K562 (cell line): ENCODE measurements at regions not wholly inside any gene's neighbourhood (a gene's known extent, or its start where the extent isn't known, plus 50 kb on each side); places are given as distances from the start of the nearest gene placed in this dataset.

Source experiments
- ATAC-seq: fragments of 200-7000 bp; cut with Tn5 transposase; 3 replicates; pipeline ENCODE4 v1.9.1; 2020; ENCODE audit warnings: moderate library complexity
- BruUV-seq: library from RNA; stranded (reverse); fragments of 400-500 nt; replicated peaks from 2 replicates; lab custom pipeline; 2021; lab: Mats Ljungman, UMichigan
- CTCF ChIA-PET: fragments of 300-600 bp; formaldehyde crosslinking; extraction: SDS; loops from one replicate; lab custom pipeline; 2021; ENCODE audit warnings: low intra/inter-chr PET ratio; lab: Yijun Ruan, JAX
- POLR2A ChIA-PET: fragments of 300-600, 350-650 bp; sonication (Branson Sonifier 250); formaldehyde crosslinking; extraction: SDS; loops from one replicate; lab custom pipeline; 2021; ENCODE audit warnings: antibody characterized with exemption, inconsistent platforms; lab: Yijun Ruan, JAX
- DNase-seq, 4 experiments: peaks; one replicate each; pipeline versions ENCODE4 v3.0.0 to v3.0.0-alpha.2; 2011 to 2018; ENCODE audit warnings: low spot score in 3 of 4, mixed read lengths in 3 of 4; ENCODE audit errors: extremely low read depth in 1 of 4
- FAIRE-seq: peaks from 2 replicates; lab custom pipeline; 2011; peaks lifted over from hg19 to GRCh38; lab: Jason Lieb, UNC
- H2AFZ ChIP-seq: 2 replicates; pipeline ENCODE4 v1.6.0; 2011; ENCODE audit warnings: low read depth, low read length, control low read depth, inconsistent platforms
- H3K27ac ChIP-seq: fragments of 200-600 bp; 3 replicates; pipeline ENCODE4 v1.8.0; 2011; ENCODE audit warnings: low read depth, mild to moderate bottlenecking, control low read depth, inconsistent platforms, low read length, moderate library complexity, mixed read lengths; ENCODE audit errors: extremely low read depth
- H3K27me3 ChIP-seq, 2 experiments: fragments of 300-600 bp in 1 of 2; 2 replicates in 1 of 2; 3 replicates in 1 of 2; pipeline versions ENCODE4 v1.6.0 to v1.8.0; 2011; ENCODE audit warnings: inconsistent platforms in 2 of 2, low read length in 2 of 2, mild to moderate bottlenecking in 1 of 2, mixed read lengths in 1 of 2, moderate library complexity in 1 of 2; ENCODE audit not compliant: control insufficient read depth in 2 of 2, insufficient read depth in 2 of 2
- H3K36me3 ChIP-seq: fragments of 300-600 bp; 3 replicates; pipeline ENCODE4 v1.8.0; 2011; ENCODE audit warnings: mild to moderate bottlenecking, low read length, inconsistent platforms; ENCODE audit not compliant: control insufficient read depth, insufficient read depth
- H3K4me1 ChIP-seq, 2 experiments: fragments of 200-600 bp in 1 of 2; replicated peaks in 1 of 2; 2 replicates in 1 of 2; 3 replicates in 1 of 2; pipeline versions ENCODE4 v1.5.1 to v1.8.0; 2011; ENCODE audit warnings: inconsistent platforms in 2 of 2, low read length in 2 of 2, mild to moderate bottlenecking in 1 of 2, mixed read lengths in 1 of 2, moderate library complexity in 1 of 2; ENCODE audit not compliant: control insufficient read depth in 2 of 2, insufficient read depth in 2 of 2
- H3K4me2 ChIP-seq: 2 replicates; pipeline ENCODE4 v1.6.1; 2011; ENCODE audit warnings: low read length, control low read depth, inconsistent platforms, mixed read lengths; ENCODE audit not compliant: insufficient read depth
- H3K4me3 ChIP-seq: fragments of 200-600 bp; sonication (generic), shearing (Covaris generic); 2 replicates; pipeline ENCODE4 v1.5.1; 2016; ENCODE audit warnings: control low read depth, inconsistent platforms
- H3K79me2 ChIP-seq: fragments of 200-600 bp; 3 replicates; pipeline ENCODE4 v1.8.0; 2011; ENCODE audit warnings: low read length, inconsistent platforms; ENCODE audit not compliant: control insufficient read depth, insufficient read depth
- H3K9ac ChIP-seq, 2 experiments: 2 replicates each; pipeline versions ENCODE4 v1.6.0 to v1.6.1; 2011; ENCODE audit warnings: low read depth in 2 of 2, low read length in 2 of 2, control low read depth in 1 of 2, inconsistent platforms in 1 of 2, mild to moderate bottlenecking in 1 of 2, mixed read lengths in 1 of 2; ENCODE audit not compliant: insufficient read depth in 1 of 2
- H3K9me1 ChIP-seq: one replicate; pipeline ENCODE4 v1.6.0; 2011; ENCODE audit warnings: inconsistent platforms, mild to moderate bottlenecking, low read length, moderate library complexity; ENCODE audit not compliant: control insufficient read depth, insufficient read depth
- H3K9me3 ChIP-seq: replicated peaks from 2 replicates; pipeline ENCODE4 v1.5.1; 2011; ENCODE audit warnings: low read depth, low read length, inconsistent platforms; ENCODE audit not compliant: control insufficient read depth, insufficient read depth
- H4K20me1 ChIP-seq: replicated peaks from 2 replicates; pipeline ENCODE4 v1.6.1; 2011; ENCODE audit warnings: low read length, inconsistent platforms, mixed read lengths; ENCODE audit not compliant: control insufficient read depth, insufficient read depth
- BCL6 ChIP-seq: fragments of 250-450 bp; sonication (Bioruptor Pico); IDR thresholded peaks from 2 replicates; pipeline ENCODE4 v1.4.0; 2020
- CHCHD3 ChIP-seq: fragments of 250-450 bp; sonication (Bioruptor Pico); IDR thresholded peaks from 2 replicates; pipeline ENCODE4 v2.1.2; 2022; ENCODE audit warnings: mild to moderate bottlenecking
- DPF2 ChIP-seq: fragments of 450-650 bp; IDR thresholded peaks from 2 replicates; pipeline ENCODE4 v1.6.1; 2016
- FIP1L1 ChIP-seq: fragments of 200-400 bp; formaldehyde crosslinking; IDR thresholded peaks from 2 replicates; pipeline ENCODE4 v1.6.1; 2018; ENCODE audit warnings: mild to moderate bottlenecking, low read depth, low read length; ENCODE audit not compliant: poor library complexity, severe bottlenecking
- MCM3 ChIP-seq: fragments of 450-650 bp; IDR thresholded peaks from 2 replicates; pipeline ENCODE4 v1.6.1; 2016
- SMAD2 ChIP-seq: fragments of 150-350 bp; IDR thresholded peaks from 2 replicates; pipeline ENCODE4 v1.6.1; 2014; ENCODE audit warnings: low read depth, mild to moderate bottlenecking, low read length
- ZNF316 ChIP-seq: fragments of 450-650 bp; IDR thresholded peaks from 2 replicates; pipeline ENCODE4 v1.6.1; 2016
- ZNF778 ChIP-seq: fragments of 450-650 bp; formaldehyde crosslinking; IDR thresholded peaks from 2 replicates; pipeline ENCODE4 v1.4.0; 2020; ENCODE audit warnings: mild to moderate bottlenecking, moderate library complexity
- ZNF785 ChIP-seq: fragments of 250-450 bp; sonication (Bioruptor Pico); IDR thresholded peaks from 2 replicates; pipeline ENCODE4 v1.4.0; 2020; ENCODE audit warnings: mild to moderate bottlenecking
- WGBS: fragments of 100-300 bp; shearing (Covaris generic); methylation state at CpG from one replicate; pipeline ENCODE4 v1.1.6; 2016; ENCODE audit warnings: low coverage, mixed read lengths; ENCODE audit not compliant: insufficient coverage; ENCODE audit errors: missing lambda C conversion rate; 5-methylcytosine and 5-hydroxymethylcytosine counted together
- in situ Hi-C: fragments of 300-500 bp; cut with MboI; formaldehyde crosslinking; loops from 4 replicates; pipeline ENCODE4 v1.15.0; 2018; ENCODE audit warnings: inconsistent platforms, mixed read lengths
- intact Hi-C: fragments of 100-400 bp; cut with micrococcal nuclease; formaldehyde crosslinking; loops from 2 replicates; pipeline ENCODE4 v1.14.2; 2022
- TF ChIP-seq, protein P1 (sequence below): fragments of 200-800 bp; sonication (Bioruptor generic); IDR thresholded peaks from 2 replicates; pipeline ENCODE4 v1.6.1; 2017; ENCODE audit warnings: missing genetic modification characterization, missing compliant biosample characterization
- TF ChIP-seq, protein P2 (sequence below): fragments of 450-650 bp; conservative IDR thresholded peaks from 2 replicates; pipeline ENCODE4 v1.6.1; 2016; ENCODE audit warnings: missing genetic modification characterization, low read depth, mild to moderate bottlenecking, missing compliant biosample characterization, moderate library complexity
- TF ChIP-seq, protein P3 (sequence below): fragments of 250-450 bp; sonication (Bioruptor Pico); IDR thresholded peaks from 2 replicates; pipeline ENCODE4 v1.8.0; 2021; ENCODE audit warnings: mild to moderate bottlenecking, moderate library complexity
- TF ChIP-seq, protein P4 (sequence below), 2 experiments: fragments of 200-800 bp in 1 of 2; sonication (Bioruptor generic) in 1 of 2; sonication (generic) in 1 of 2; formaldehyde crosslinking in 1 of 2; IDR thresholded peaks in 1 of 2; conservative IDR thresholded peaks in 1 of 2; 2 replicates each; pipeline versions ENCODE4 v1.5.0 to v1.6.1; 2016 to 2020; ENCODE audit warnings: missing compliant biosample characterization in 1 of 2, missing genetic modification characterization in 1 of 2, missing genetic modification reagents in 1 of 2

DNA sequence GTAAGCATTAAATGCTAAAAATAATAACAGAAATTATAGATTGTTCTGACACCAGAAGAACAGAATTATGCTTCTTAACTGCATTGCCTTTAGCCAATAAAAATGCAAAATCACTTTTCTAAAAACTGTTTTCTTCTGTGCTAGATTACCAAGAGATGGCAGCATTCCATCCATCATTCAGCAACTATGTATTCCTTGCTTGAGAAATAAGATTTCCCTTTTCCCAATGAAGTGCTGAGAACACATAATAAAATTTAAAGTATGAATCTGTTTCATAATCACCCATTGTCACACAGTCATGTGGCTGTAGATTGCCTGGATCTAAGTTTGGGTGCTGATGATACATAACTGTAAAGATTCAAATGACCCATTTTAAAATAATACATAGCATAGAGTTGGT, 504.2 kb downstream of the TDRD15 start:
- Histone ChIP-seq H3K27ac (no peak overlapping the region), H3K9me1 (no peaks in the 10 kb centered on the region), H3K9ac (no peak overlapping the region), H3K36me3 (no peaks in the 10 kb centered on the region), H3K4me1 (no peaks in the 10 kb centered on the region), H3K27me3 (no peaks in the 10 kb centered on the region), H3K9me3 (no peaks in the 10 kb centered on the region), H3K79me2 (no peaks in the 10 kb centered on the region), H3K4me2 (no peak overlapping the region), H3K4me3 (no peak overlapping the region), H2AFZ (no peak overlapping the region), H4K20me1 (no peaks in the 10 kb centered on the region)
- FAIRE-seq (no peak), DNase-seq (no peak), ATAC-seq (no peak)
- TF ChIP-seq ZNF316 (peak; percentile 7; the same call in 1 of the 2 replicates), ZNF778 (CRISPR knock-in tag) (no peak), DPF2 (no peak)
- ChIA-PET POLR2A (no interaction called here), CTCF (no interaction called here)
- BruUV-seq = no TSS peak
- in situ Hi-C loops = no loop called here
- intact Hi-C loops = no loop called here

DNA sequence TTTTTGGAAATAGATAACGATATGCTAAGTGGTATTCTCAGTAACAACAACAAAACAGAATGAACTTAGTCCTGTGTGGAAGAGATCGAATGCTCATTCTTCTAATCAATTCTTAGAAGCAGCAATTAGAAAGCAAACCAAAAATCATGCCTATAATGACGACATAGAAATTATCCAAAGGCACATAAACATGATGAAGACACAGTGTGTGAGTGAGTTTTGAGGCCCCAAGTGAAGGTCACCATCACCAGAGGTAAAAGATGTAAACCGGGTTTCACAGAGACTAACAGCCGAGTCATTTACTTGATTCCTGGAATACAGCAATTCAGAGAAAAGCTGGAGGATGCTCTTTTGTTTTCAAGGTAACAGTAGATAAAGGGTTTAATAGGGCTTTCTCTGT, 509.2 kb downstream of the TDRD15 start:
- no peak overlapping the region for H3K4me2 ChIP-seq
- no peaks in the 10 kb centered on the region for H3K27me3 ChIP-seq
- H3K9ac ChIP-seq = no peak overlapping the region
- 0% methylated on average over 5 of the region's 5 CpGs for WGBS
- ChIA-PET CTCF (no interaction called here), POLR2A (no interaction called here)
- H3K4me3 ChIP-seq = no peak overlapping the region
- no TSS peak for BruUV-seq
- in situ Hi-C loops (no loop called here), intact Hi-C loops (no loop called here)
- no peaks in the 10 kb centered on the region for H3K9me1 ChIP-seq
- H3K9me3 ChIP-seq = no peaks in the 10 kb centered on the region
- no peak for DNase-seq
- FAIRE-seq = no peak
- no peaks in the 10 kb centered on the region for H3K36me3 ChIP-seq
- H3K27ac ChIP-seq = no peak overlapping the region
- H3K4me1 ChIP-seq = no peaks in the 10 kb centered on the region
- no peak for ATAC-seq
- no peaks in the 10 kb centered on the region for H4K20me1 ChIP-seq
- H2AFZ ChIP-seq = no peak overlapping the region
- H3K79me2 ChIP-seq = no peaks in the 10 kb centered on the region
- TF ChIP-seq FIP1L1 (no peak), BCL6 (CRISPR knock-in tag) (no peak), SMAD2 (no peak), MCM3 (no peak), CHCHD3 (CRISPR knock-in tag) (no peak), ZNF785 (no peak)
- TF ChIP-seq, protein P1, sequence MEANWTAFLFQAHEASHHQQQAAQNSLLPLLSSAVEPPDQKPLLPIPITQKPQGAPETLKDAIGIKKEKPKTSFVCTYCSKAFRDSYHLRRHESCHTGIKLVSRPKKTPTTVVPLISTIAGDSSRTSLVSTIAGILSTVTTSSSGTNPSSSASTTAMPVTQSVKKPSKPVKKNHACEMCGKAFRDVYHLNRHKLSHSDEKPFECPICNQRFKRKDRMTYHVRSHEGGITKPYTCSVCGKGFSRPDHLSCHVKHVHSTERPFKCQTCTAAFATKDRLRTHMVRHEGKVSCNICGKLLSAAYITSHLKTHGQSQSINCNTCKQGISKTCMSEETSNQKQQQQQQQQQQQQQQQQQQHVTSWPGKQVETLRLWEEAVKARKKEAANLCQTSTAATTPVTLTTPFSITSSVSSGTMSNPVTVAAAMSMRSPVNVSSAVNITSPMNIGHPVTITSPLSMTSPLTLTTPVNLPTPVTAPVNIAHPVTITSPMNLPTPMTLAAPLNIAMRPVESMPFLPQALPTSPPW (CRISPR knock-in tag) = no peak
- TF ChIP-seq, protein P2, sequence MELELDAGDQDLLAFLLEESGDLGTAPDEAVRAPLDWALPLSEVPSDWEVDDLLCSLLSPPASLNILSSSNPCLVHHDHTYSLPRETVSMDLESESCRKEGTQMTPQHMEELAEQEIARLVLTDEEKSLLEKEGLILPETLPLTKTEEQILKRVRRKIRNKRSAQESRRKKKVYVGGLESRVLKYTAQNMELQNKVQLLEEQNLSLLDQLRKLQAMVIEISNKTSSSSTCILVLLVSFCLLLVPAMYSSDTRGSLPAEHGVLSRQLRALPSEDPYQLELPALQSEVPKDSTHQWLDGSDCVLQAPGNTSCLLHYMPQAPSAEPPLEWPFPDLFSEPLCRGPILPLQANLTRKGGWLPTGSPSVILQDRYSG (tag) = no peak
- TF ChIP-seq, protein P3, sequence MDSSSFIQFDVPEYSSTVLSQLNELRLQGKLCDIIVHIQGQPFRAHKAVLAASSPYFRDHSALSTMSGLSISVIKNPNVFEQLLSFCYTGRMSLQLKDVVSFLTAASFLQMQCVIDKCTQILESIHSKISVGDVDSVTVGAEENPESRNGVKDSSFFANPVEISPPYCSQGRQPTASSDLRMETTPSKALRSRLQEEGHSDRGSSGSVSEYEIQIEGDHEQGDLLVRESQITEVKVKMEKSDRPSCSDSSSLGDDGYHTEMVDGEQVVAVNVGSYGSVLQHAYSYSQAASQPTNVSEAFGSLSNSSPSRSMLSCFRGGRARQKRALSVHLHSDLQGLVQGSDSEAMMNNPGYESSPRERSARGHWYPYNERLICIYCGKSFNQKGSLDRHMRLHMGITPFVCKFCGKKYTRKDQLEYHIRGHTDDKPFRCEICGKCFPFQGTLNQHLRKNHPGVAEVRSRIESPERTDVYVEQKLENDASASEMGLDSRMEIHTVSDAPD (CRISPR knock-in tag) = no peak
- TF ChIP-seq, protein P4, sequence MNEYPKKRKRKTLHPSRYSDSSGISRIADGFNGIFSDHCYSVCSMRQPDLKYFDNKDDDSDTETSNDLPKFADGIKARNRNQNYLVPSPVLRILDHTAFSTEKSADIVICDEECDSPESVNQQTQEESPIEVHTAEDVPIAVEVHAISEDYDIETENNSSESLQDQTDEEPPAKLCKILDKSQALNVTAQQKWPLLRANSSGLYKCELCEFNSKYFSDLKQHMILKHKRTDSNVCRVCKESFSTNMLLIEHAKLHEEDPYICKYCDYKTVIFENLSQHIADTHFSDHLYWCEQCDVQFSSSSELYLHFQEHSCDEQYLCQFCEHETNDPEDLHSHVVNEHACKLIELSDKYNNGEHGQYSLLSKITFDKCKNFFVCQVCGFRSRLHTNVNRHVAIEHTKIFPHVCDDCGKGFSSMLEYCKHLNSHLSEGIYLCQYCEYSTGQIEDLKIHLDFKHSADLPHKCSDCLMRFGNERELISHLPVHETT (CRISPR knock-in tag; conservative IDR thresholded peaks at IDR 0.05 in 1 of 2, IDR thresholded peaks at IDR 0.05 in 1 of 2) = no peak
